GM12892 (cell line): ENCODE measurements at regions not wholly inside any gene's neighbourhood (a gene's known extent, or its start where the extent isn't known, plus 50 kb on each side); places are given as distances from the start of the nearest gene placed in this dataset.
"Not testable (repeated sequence)": the region's sequence is repeated elsewhere in the genome, so short reads cannot be mapped to it uniquely, and the experiment has no call there.

Experiments used
- DNase-seq: peaks from one replicate; pipeline ENCODE4 v3.0.0; 2011; ENCODE audit not compliant: insufficient read length
- FAIRE-seq: peaks from 2 replicates; lab custom pipeline; 2011; peaks lifted over from hg19 to GRCh38; lab: Jason Lieb, UNC
- POLR2A ChIP-seq: IDR thresholded peaks from 2 replicates; pipeline ENCODE4 v1.6.1; 2011; ENCODE audit warnings: low read depth, low read length, control low read depth
- POLR2AphosphoS5 ChIP-seq: IDR thresholded peaks from 2 replicates; pipeline ENCODE4 v1.6.1; 2011; ENCODE audit warnings: low read depth, low read length, control low read depth
- TAF1 ChIP-seq: IDR thresholded peaks from 2 replicates; pipeline ENCODE4 v1.6.1; 2011; ENCODE audit warnings: low read depth, mild to moderate bottlenecking, control low read depth, low read length, borderline replicate concordance

DNA sequence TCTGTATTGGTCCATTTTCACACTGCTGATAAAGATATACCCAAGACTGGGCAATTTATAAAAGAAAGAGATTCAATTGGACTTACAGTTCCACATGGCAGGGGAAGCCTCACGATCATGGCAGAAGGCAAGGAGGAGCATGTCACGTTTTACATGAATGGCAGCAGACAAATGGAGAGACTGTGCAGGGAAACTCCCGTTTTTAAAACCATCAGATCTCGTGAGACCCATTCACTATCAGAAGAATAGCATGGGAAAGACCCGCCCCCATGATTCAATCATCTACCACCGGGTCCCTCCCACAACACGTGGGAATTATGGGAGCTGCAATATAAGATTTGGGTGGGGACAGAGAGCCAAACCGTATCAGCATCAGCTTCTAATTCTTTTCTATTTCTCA, 217.0 kb downstream of the ANAPC1 start:
- no peak for FAIRE-seq
- no peak for DNase-seq
- no peak for TF ChIP-seq POLR2A
- no peak for TF ChIP-seq POLR2AphosphoS5
- TF ChIP-seq TAF1: no peak

DNA sequence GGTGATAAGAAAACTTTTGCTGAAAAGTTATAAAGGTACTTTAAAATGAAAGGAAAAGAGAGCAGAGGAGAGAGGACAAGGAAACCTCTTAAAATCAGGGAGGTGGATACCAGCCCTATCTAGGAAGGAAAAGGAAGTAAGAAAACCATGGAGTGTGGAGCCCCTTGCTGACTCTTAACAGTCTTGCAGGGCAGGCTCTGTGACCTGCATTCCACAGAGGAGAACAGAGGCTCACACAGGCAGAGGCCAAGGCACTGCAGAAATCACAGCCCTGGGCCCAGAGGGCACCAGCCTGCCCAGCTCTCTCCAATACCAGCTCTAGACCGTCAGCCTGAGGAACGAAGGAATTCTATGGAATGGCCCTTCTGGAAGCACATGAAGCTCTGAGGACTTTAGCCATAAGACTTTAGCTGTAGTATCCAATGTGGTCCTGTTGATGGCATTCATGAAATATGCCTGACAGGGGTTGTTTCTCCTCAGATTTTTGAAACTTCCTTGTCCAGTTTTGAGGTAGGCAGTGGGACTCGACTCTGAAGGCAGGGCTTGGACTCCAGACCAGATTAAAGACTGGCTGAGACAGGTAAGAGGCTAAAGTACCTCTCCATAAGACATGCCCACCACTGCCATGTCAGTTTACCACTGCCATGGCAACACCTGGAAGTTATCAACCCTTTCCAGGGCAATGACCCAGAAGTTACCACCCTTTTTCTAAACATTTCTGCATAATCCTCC, 216.3 kb downstream of the ANAPC1 start:
- FAIRE-seq (no peak), DNase-seq (no peak)
- no peak for TF ChIP-seq TAF1

DNA sequence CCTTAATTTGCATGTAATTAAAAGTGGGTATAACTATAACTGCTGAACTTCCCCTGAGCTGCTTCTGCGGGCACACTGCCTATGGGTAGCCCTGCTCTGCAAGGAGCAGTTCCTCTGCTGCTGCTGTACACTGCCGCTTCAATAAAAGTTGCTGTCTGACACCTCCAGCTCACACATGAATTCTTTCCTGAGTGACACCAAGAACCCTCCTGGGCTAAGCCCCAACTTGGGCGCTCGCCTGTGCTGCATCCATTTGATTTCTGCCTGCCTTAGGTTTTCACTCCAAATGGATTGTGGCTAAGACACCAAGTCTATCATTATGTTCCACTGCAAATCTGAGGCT, 215.7 kb downstream of the ANAPC1 start:
- FAIRE-seq: no peak
- no peak for DNase-seq
- TF ChIP-seq POLR2A (no peak), POLR2AphosphoS5 (no peak), TAF1 (no peak)

DNA sequence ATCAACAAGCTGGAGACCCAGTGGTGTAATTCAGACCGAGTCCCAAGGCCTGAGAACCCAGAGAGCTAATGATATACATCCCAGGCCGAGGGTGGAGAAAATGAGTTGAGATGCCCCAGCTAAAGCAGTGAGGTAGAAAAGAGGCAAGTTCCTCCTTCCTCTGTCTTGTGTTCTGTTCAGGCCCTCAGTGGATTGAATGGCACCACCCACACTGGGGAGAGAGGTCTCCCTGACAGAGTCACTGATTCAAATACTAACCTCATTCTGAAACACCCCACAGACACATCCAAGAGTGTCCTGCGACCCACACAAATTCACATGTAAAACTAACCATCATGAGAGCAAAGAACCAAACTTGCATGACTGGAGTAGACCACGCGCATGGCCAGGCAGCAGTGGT, 215.3 kb downstream of the ANAPC1 start:
- DNase-seq: no peak
- FAIRE-seq: no peak
- no peak for TF ChIP-seq POLR2A
- TF ChIP-seq POLR2AphosphoS5: no peak
- no peak for TF ChIP-seq TAF1

DNA sequence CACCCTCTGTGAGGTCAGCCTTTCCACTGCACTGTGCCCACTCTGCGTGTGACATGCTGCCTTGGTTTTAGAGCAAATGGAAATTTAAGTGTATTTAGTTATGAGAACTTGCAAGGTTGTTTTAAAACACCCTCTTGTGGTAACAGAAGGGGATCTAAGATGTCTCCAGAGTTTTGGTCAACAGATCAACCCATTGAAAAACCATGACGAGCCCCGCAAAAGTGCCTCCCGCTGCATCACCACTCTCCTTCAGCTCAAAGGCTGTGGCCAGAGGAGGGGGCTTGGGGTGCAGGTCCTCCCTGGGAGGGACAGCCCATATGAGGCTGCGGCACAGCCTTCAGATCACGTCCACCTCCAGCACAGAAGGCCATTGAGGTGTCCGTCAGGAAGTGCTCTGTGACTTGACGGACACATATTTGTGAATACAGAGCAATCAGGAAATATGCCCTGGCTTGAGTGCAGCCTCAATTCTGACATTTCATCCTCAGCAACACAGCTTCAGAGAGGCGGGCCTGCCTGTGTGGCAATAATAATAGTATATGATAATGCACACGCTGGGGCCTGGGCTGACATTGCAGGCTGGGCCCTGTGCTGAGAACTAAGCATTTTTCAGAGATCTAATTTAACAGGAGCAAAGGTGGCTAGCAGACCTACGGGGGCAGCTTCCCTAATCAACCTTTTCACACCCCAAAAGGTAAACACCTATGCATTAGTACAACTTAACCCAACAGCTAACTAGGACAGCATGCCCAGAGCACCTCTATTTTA, 213.9 kb downstream of the ANAPC1 start:
- TF ChIP-seq TAF1 (no peak), POLR2A (no peak), POLR2AphosphoS5 (no peak)
- FAIRE-seq (no peak), DNase-seq (no peak)

DNA sequence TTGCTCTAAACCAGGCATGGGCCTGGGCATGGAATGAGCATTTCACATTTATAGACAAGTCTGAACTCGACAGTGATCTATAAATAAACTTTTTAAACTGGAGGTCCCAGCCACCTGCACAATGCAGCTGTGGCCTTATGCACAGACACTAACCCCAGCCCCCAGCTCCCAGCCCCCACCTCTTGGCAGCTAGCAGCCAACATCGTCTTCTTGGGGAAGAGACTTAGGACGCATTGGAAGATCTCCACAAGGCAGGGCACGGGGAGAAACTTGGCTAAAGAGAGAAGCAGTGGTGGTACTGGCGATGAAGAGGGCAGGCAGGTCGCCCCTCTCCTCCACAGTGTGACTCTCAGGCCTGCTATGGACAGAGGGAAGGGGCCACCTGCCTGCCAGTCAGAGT, 213.2 kb downstream of the ANAPC1 start:
- FAIRE-seq: no peak
- TF ChIP-seq POLR2AphosphoS5 (no peak), TAF1 (no peak), POLR2A (no peak)
- DNase-seq: no peak

DNA sequence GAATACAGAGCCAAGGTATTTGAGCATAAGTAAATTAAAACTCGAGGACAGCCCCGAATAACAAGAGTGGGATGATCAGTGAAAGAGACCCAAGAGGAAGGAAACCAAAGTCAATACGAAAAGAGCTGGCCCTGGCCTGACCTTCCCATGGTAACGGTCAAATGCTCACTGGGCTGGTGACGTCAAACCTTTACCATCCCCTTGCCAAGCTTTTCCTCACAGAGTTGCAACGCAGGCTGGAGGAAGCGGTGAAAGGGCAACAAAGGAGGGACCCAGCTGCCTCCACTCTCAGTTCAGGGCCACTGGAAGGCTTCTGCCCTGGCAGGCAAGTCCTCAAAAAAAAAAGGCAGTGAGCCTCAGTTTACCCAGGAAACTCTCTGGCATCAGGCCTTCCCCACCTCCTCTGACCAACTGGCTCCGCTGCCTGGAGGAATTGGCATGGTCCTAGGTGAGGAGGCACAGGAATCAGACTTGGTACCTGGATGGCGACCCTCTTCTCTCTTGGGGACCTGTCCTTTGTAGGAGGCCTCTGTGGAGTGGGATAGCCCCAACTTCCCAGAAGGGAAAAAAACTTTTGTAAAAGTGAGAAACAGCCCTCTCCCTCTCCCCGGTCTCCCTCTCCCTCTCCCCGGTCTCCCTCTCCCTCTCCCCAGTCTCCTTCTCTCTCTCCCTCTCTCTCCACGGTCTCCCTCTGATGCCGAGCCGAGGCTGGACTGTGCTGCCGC, 212.4 kb downstream of the ANAPC1 start:
- FAIRE-seq (no peak), DNase-seq (no peak)
- TF ChIP-seq POLR2A: no peak
- no peak for TF ChIP-seq POLR2AphosphoS5
- no peak for TF ChIP-seq TAF1

DNA sequence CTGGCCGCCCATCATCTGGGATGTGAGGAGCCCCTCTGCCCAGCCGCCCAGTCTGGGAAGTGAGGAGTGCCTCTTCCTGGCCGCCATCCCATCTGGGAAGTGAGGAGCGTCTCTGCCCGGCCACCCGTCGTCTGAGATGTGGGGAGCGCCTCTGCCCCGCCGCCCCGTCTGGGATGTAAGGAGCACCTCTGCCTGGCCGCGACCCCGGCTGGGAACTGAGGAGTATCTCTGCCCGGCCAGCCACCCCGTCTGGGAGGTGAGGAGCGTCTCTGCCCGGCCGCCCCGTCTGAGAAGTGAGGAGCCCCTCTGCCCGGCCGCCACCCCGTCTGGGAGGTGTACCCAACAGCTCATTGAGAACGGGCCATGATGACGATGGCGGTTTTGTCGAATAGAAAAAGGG, 211.4 kb downstream of the ANAPC1 start:
- FAIRE-seq, DNase-seq: not testable (repeated sequence)

DNA sequence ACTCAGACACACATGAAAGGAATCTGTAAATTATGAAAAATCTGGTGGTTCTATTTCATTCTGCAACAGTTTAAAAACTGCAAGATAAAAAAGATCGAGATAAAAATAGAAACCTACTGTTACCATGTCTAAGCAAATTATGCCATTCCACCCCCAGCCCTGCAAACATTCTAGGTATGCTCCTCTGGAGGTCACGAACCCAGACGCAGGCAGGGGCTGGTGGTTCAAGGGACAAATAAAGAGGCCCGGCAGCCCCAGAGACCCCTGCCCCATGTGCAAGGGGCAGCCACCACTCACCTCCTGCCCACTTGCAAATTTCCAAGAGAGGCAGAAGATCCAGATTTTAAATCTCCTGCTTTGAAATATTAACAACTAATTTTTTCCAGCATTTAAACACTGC, 210.5 kb downstream of the ANAPC1 start:
- FAIRE-seq (no peak), DNase-seq (no peak)
- no peak for TF ChIP-seq TAF1

DNA sequence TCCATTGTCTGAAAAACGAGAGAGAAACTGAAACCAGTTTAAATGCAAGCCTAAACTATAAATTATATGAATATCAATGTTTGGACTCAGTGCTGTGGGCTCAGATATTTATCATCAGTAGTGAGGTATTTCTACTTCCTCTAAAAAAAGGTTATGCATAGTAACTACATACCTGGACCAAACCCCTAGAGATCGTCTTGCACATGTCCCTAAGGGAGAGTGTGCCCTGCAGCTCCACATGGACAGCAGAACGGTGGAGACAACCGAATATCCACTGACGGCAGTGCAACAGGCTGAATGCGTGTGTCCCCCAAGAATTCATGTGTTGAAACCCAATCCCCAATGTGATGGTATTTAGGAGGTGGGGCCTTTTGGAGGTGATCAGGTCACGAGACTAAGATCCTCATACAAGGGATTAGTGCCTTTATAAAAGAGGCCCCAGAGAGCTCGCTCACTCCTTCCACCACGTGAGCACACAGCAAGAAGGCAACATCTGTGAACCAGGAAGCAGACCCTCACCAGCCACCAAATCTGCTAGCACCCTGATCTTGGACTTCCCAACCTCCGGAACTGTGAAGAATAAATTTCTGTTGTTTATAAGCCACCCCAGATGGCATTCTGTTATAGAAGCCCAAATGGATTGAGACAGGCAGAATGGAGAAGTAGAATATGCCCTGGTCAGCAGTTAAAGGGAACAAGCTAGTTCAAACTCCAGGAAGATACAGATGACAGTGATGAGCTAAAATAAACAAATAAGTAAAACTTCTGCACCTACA, 208.4 kb downstream of the ANAPC1 start:
- no peak for TF ChIP-seq TAF1
- no peak for TF ChIP-seq POLR2A
- TF ChIP-seq POLR2AphosphoS5: no peak
- no peak for DNase-seq
- no peak for FAIRE-seq

DNA sequence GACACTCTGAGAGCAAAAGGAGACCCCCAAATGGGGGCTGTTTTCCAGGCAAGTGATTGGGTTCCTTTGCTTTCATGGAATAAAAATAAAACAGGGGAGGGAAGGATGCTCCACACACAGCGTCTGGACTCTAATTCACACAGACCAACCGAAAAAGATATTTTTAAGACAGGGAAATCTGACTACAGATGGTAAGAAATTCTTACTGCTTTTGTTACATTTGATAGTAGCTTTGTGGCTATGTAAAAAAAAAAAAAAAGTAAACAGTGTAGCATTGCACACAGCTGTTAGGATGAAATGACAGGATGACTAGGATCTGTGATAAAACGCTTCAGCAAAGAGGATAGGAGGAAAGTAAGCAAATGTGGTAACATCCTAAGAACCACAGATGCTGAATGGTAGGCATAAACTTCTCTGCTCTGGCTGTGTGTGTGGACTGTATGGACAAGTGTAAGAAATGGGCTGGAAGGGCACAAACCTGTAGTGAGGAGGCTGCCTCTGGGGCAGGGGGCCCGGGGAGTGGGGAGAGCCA, 207.6 kb downstream of the ANAPC1 start:
- DNase-seq (no peak), FAIRE-seq (no peak)
- no peak for TF ChIP-seq POLR2AphosphoS5
- TF ChIP-seq TAF1: no peak
- no peak for TF ChIP-seq POLR2A

DNA sequence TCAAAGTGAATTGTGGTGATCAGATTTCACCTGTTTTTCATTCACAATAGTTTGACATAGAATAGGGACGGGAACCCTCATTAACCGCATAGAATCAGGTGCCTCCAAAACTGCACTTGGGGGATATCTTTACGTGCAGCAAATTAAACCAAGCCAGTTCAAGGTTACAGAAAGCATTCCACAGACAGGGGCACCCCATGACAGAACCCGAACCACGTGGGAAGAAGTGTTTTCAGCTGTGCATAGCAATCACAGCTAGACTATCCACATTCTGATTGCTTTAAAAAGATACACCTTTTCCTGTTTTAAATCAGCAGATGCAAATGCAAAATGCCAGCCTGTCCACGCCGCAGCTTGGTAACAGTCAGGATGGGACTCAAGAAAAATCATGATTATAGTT, 205.8 kb downstream of the ANAPC1 start:
- TF ChIP-seq POLR2AphosphoS5 (no peak), POLR2A (no peak), TAF1 (no peak)
- no peak for DNase-seq
- FAIRE-seq: no peak
